ENCODE measurements at regions not wholly inside any gene's neighbourhood (a gene's known extent, or its start where the extent isn't known, plus 50 kb on each side); places are given as distances from the start of the nearest gene placed in this dataset.
"Not testable (repeated sequence)": the region's sequence is repeated elsewhere in the genome, so short reads cannot be mapped to it uniquely, and the experiment has no call there.

DNA sequence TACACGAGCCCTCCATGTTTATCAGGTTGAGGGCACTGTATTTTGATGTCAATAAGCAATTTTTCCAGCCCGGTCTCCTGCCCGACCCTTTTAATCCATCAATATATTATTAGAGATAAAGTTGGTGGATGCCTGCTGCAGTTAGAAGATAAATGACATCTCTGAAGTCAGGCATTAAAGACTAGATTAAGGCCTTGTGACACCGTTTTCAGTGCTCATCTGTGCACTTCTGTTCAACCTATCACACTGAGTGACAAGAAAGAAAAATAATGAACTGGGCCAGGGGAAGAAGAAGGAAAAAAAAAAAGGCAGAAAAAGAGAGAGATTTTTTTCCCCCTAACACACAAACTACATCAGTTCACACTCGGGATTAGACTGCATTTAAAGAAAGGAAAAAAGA, 371.8 kb downstream of the IL20RB start:
- H3K27ac ChIP-seq, result no peak overlapping the region
- TF ChIP-seq, protein P1, sequence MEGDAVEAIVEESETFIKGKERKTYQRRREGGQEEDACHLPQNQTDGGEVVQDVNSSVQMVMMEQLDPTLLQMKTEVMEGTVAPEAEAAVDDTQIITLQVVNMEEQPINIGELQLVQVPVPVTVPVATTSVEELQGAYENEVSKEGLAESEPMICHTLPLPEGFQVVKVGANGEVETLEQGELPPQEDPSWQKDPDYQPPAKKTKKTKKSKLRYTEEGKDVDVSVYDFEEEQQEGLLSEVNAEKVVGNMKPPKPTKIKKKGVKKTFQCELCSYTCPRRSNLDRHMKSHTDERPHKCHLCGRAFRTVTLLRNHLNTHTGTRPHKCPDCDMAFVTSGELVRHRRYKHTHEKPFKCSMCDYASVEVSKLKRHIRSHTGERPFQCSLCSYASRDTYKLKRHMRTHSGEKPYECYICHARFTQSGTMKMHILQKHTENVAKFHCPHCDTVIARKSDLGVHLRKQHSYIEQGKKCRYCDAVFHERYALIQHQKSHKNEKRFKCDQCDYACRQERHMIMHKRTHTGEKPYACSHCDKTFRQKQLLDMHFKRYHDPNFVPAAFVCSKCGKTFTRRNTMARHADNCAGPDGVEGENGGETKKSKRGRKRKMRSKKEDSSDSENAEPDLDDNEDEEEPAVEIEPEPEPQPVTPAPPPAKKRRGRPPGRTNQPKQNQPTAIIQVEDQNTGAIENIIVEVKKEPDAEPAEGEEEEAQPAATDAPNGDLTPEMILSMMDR (IDR thresholded peaks at IDR 0.05), result no peak
- TF ChIP-seq POLR2A (IDR thresholded peaks at IDR 0.05) (no peak), EP300 (IDR thresholded peaks at IDR 0.05) (no peak), POLR2AphosphoS5 (IDR thresholded peaks at IDR 0.05) (no peak)
- 41 to 48% methylated on average over 5 of the region's 5 CpGs for WGBS, 2 donors
- H3K9me3 ChIP-seq, result no peaks in the 10 kb centered on the region
- H3K27me3 ChIP-seq, result no peaks in the 10 kb centered on the region
- no peaks in the 10 kb centered on the region for H3K36me3 ChIP-seq
- no peak for DNase-seq
- ATAC-seq (ENCODE audit: low FRiP score in 2 of 2), result no peak
- H3K4me3 ChIP-seq, result no peak overlapping the region
- no peaks in the 10 kb centered on the region for H3K4me1 ChIP-seq

DNA sequence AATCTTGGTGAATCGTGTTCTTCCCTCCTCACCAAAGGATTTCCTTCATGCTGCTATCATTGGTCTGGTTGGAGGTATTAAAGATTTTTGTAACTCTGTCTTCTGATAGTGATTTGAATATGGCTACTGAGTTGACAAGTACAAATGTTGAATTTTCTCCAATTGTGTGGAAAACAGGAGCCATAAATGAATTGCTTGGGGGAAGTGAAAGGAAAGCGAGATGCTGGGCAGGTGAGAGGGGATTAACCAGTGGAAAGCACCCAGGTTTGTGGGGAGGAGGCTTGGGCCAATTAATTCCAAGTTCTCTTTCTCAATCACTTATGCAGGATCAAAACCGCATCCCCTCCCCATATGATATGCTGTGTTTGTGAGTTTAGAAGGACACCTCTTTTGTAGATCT, 372.5 kb downstream of the IL20RB start:
- Histone ChIP-seq H3K4me3 (no peak overlapping the region), H3K9me3 (no peaks in the 10 kb centered on the region), H3K27me3 (no peaks in the 10 kb centered on the region), H3K4me1 (no peaks in the 10 kb centered on the region), H3K27ac (no peak overlapping the region), H3K36me3 (no peaks in the 10 kb centered on the region)
- 86 to 88% methylated on average over 3 of the region's 3 CpGs for WGBS, 2 donors
- DNase-seq, result no peak
- TF ChIP-seq, protein P1 (IDR thresholded peaks at IDR 0.05), result no peak
- TF ChIP-seq EP300 (IDR thresholded peaks at IDR 0.05) (no peak), POLR2A (IDR thresholded peaks at IDR 0.05) (no peak), POLR2AphosphoS5 (IDR thresholded peaks at IDR 0.05) (no peak)
- no peak for ATAC-seq (ENCODE audit: low FRiP score in 2 of 2)

DNA sequence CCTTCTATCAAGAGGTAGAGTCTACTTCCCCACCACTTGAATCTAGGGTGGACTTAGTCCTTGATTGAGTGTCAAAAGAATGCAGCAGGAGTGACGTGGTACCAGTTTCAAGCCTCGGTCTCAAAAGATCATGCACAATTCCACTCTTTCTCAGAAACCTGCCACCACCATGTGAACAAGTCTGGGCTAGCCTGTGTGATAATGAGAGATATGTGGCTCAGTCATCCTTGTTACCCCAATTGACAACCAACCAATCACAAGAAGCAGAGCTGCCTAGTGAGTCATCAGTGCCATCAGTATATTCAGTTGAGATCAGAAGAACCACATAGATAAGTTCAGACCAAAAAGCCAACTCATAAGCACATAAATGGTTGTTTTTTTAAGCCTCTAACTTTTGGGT, 374.5 kb downstream of the IL20RB start:
- 70 to 73% methylated on average over 2 of the region's 2 CpGs for WGBS, 2 donors
- no peaks in the 10 kb centered on the region for H3K4me1 ChIP-seq
- no peaks in the 10 kb centered on the region for H3K36me3 ChIP-seq
- H3K27me3 ChIP-seq, result no peaks in the 10 kb centered on the region
- no peak for TF ChIP-seq POLR2A (IDR thresholded peaks at IDR 0.05)
- no peak for TF ChIP-seq EP300 (IDR thresholded peaks at IDR 0.05)
- TF ChIP-seq, protein P1 (IDR thresholded peaks at IDR 0.05), result no peak
- no peak for TF ChIP-seq POLR2AphosphoS5 (IDR thresholded peaks at IDR 0.05)
- H3K9me3 ChIP-seq, result no peaks in the 10 kb centered on the region
- no peak for DNase-seq
- H3K4me3 ChIP-seq, result no peak overlapping the region
- no peak for ATAC-seq (ENCODE audit: low FRiP score in 2 of 2)
- no peak overlapping the region for H3K27ac ChIP-seq

DNA sequence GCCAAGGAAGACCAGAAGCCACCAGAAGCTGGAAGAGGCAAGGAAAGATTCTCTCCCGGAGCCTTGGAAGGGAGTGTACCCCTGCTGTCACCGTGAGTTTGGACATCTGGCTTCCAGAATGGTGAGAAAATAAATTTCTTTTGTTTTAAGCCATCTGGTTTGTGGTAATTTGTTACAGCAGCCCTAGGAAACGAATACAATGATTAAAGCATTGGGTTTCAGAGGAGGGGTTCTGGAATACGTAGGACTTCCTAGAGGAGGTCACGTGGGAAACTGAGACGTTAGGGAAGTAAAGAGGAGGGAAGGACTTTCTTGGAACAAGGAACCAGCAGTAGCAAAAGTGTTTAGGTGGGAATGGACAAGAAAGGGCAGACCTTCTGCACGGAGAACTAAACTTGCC, 377.7 kb downstream of the IL20RB start:
- ATAC-seq (ENCODE audit: low FRiP score in 2 of 2) (no peak), DNase-seq (no peak)
- H3K4me1 ChIP-seq, result no peaks in the 10 kb centered on the region

DNA sequence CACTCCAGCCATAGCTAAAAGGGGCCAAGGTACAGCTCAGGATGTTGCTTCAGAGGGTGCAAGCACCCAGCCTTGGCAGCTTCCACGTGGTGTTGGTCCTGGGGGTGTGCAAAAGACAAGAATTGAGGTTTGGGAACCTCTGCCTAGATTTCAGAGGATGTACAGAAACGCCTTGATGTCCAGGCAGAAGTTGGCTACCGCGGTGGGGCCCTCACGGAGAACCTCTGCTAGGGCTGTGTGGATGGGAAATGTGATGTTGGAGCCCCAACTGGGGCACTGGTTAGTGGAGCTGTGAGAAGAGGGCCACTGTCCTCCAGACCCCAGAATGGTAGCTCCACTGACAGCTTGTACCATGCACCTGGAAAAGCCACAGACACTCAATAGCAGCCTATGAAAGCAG, 380.6 kb downstream of the IL20RB start:
- not testable (repeated sequence) for H3K4me3 ChIP-seq; H3K36me3 ChIP-seq; ATAC-seq (ENCODE audit: low FRiP score in 2 of 2); H3K9me3 ChIP-seq; H3K27me3 ChIP-seq; H3K4me1 ChIP-seq; H3K27ac ChIP-seq; DNase-seq
- 62 to 87% methylated on average over 5 of the region's 5 CpGs for WGBS, 2 donors

More for the DNA sequence above, 377.7 kb downstream of the IL20RB start:
- H3K4me3 ChIP-seq, result no peak overlapping the region
- no peaks in the 10 kb centered on the region for H3K27me3 ChIP-seq
- H3K9me3 ChIP-seq, result peaks cover 0 to 4% (median 0%) of the 10 kb centered on the region in 4 donors
- H3K27ac ChIP-seq, result no peak overlapping the region
- WGBS, 2 donors, result 42 to 54% methylated on average over 7 of the region's 7 CpGs
- no peaks in the 10 kb centered on the region for H3K36me3 ChIP-seq
- no peak for TF ChIP-seq POLR2AphosphoS5 (IDR thresholded peaks at IDR 0.05)

DNA sequence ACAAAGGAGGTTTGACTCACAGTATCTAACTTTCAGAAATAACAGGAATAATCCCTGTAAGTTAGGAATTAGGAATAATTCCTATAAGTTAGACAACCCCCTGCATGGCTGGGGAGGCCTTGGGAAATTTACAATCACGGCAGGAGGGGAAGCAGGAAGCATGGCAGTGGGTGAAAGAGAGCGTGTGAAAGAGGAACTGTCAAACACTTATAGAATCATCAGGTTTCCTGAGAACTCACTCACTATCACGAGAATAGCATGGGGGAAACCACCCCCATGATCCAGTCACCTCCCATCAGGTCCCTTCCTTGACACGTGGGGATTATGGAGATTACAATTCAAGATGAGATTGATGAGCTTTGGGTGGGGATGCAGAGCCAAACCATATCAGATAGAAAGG, 385.5 kb downstream of the IL20RB start:
- 9 to 18% methylated on average over 4 of the region's 4 CpGs for WGBS, 2 donors
- DNase-seq, result no peak

More for the DNA sequence above, 385.5 kb downstream of the IL20RB start:
- no peaks in the 10 kb centered on the region for H3K27me3 ChIP-seq
- peaks cover 0 to 4% (median 0%) of the 10 kb centered on the region in 4 donors for H3K9me3 ChIP-seq
- no peak for TF ChIP-seq POLR2A (IDR thresholded peaks at IDR 0.05)
- no peak for TF ChIP-seq POLR2AphosphoS5 (IDR thresholded peaks at IDR 0.05)
- no peak for TF ChIP-seq EP300 (IDR thresholded peaks at IDR 0.05)
- TF ChIP-seq, protein P1 (IDR thresholded peaks at IDR 0.05), result no peak
- H3K36me3 ChIP-seq, result no peaks in the 10 kb centered on the region
- no peaks in the 10 kb centered on the region for H3K4me1 ChIP-seq
- H3K27ac ChIP-seq, result no peak overlapping the region
- H3K4me3 ChIP-seq, result no peak overlapping the region
- ATAC-seq (ENCODE audit: low FRiP score in 2 of 2), result no peak

Data from upper lobe of left lung (tissue), 6 donors.